Gastroesophageal sphincter (tissue), 4 donors: ENCODE measurements at regions not wholly inside any gene's neighbourhood (a gene's known extent, or its start where the extent isn't known, plus 50 kb on each side); places are given as distances from the start of the nearest gene placed in this dataset.

Experiments
- ATAC-seq: fragments of 150-250 bp; one replicate; pipeline ENCODE4 v1.9.1; 2016; ENCODE audit warnings: mild to moderate bottlenecking, moderate library complexity
- H3K27ac ChIP-seq, 4 donors: fragments of 200-600 bp; sonication (generic) in 3 of 4; 1 replicate in 3 of 4; 2 replicates in 1 of 4; pipeline ENCODE4 v1.5.1; 2016 to 2019
- H3K27me3 ChIP-seq: fragments of 200-600 bp; sonication (generic); one replicate; pipeline ENCODE4 v1.5.1; 2019
- H3K36me3 ChIP-seq, 2 donors: fragments of 200-600 bp; sonication (generic); one replicate each; pipeline ENCODE4 v1.5.1; 2019; ENCODE audit warnings: control low read depth in 1 of 2
- H3K4me1 ChIP-seq, 3 donors: fragments of 200-600 bp; sonication (generic); 1 replicate in 2 of 3; 2 replicates in 1 of 3; pipeline ENCODE4 v1.5.1; 2016 to 2019; ENCODE audit warnings: control low read depth in 2 of 3
- H3K4me3 ChIP-seq, 2 donors: fragments of 200-600 bp; sonication (generic); one replicate each; pipeline ENCODE4 v1.5.1; 2019; ENCODE audit warnings: mild to moderate bottlenecking in 1 of 2, moderate library complexity in 1 of 2
- H3K9me3 ChIP-seq, 3 donors: fragments of 200-600 bp; sonication (generic); one replicate each; pipeline ENCODE4 v1.5.1; 2017 to 2019; ENCODE audit warnings: control low read depth in 2 of 3
- EP300 ChIP-seq: sonication (generic); formaldehyde crosslinking; IDR thresholded peaks from one replicate; pipeline ENCODE4 v1.6.1; 2017; ENCODE audit warnings: antibody characterized with exemption, mild to moderate bottlenecking
- POLR2A ChIP-seq, 2 donors: fragments of 450-650 bp; IDR thresholded peaks; one replicate each; pipeline ENCODE4 v1.6.1; 2017; ENCODE audit warnings: antibody characterized with exemption in 2 of 2, mild to moderate bottlenecking in 2 of 2, moderate library complexity in 1 of 2
- POLR2AphosphoS5 ChIP-seq: sonication (generic); formaldehyde crosslinking; IDR thresholded peaks from one replicate; pipeline ENCODE4 v1.6.1; 2017; ENCODE audit warnings: antibody characterized with exemption
- WGBS, 2 donors: methylation state at CpG; one replicate each; pipeline ENCODE4 v1.1.5; 2018; ENCODE audit warnings: low coverage in 1 of 2; 5-methylcytosine and 5-hydroxymethylcytosine counted together
- TF ChIP-seq, protein P1 (sequence below), 4 experiments: fragments of 200-600 bp in 2 of 4; fragments of 450-650 bp in 2 of 4; sonication (generic) in 1 of 4; IDR thresholded peaks; one replicate each; pipeline ENCODE4 v1.5.1; 2017 to 2019; ENCODE audit warnings: antibody characterized with exemption in 4 of 4, mild to moderate bottlenecking in 2 of 4, moderate library complexity in 2 of 4

DNA sequence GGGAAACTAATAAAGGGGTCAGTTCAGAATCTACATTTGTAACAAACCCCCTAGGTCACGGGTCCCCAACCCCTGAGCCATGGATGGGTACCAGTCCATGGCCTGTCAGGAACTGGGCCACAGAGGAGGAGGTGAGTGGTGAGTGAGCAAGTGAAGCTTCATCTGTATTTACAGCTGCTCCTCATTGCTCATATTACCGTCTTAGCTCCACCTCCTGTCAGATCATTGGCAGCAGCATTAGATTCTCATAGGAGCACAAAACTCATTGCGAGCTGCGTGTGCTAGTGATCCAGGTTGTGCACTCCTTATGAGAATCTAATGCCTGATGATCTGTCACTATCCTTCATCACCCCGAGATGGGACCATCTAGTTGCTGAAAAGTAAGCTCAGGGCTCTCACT, 88.4 kb upstream of the MPP7 start:
- no peaks in the 10 kb centered on the region for H3K9me3 ChIP-seq
- no peak for TF ChIP-seq POLR2A (IDR thresholded peaks at IDR 0.05)
- TF ChIP-seq POLR2AphosphoS5 = no peak
- TF ChIP-seq, protein P1, sequence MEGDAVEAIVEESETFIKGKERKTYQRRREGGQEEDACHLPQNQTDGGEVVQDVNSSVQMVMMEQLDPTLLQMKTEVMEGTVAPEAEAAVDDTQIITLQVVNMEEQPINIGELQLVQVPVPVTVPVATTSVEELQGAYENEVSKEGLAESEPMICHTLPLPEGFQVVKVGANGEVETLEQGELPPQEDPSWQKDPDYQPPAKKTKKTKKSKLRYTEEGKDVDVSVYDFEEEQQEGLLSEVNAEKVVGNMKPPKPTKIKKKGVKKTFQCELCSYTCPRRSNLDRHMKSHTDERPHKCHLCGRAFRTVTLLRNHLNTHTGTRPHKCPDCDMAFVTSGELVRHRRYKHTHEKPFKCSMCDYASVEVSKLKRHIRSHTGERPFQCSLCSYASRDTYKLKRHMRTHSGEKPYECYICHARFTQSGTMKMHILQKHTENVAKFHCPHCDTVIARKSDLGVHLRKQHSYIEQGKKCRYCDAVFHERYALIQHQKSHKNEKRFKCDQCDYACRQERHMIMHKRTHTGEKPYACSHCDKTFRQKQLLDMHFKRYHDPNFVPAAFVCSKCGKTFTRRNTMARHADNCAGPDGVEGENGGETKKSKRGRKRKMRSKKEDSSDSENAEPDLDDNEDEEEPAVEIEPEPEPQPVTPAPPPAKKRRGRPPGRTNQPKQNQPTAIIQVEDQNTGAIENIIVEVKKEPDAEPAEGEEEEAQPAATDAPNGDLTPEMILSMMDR (IDR thresholded peaks at IDR 0.05) = no peak
- TF ChIP-seq EP300 = no peak
- no peak for ATAC-seq
- H3K27me3 ChIP-seq = no peaks in the 10 kb centered on the region
- 78 to 88% methylated on average over 5 of the region's 5 CpGs for WGBS, 2 donors
- peaks cover 0 to 6% (median 0%) of the 10 kb centered on the region in 3 donors for H3K4me1 ChIP-seq
- no peaks in the 10 kb centered on the region for H3K36me3 ChIP-seq
- no peak overlapping the region for H3K4me3 ChIP-seq
- H3K27ac ChIP-seq = no peak overlapping the region

DNA sequence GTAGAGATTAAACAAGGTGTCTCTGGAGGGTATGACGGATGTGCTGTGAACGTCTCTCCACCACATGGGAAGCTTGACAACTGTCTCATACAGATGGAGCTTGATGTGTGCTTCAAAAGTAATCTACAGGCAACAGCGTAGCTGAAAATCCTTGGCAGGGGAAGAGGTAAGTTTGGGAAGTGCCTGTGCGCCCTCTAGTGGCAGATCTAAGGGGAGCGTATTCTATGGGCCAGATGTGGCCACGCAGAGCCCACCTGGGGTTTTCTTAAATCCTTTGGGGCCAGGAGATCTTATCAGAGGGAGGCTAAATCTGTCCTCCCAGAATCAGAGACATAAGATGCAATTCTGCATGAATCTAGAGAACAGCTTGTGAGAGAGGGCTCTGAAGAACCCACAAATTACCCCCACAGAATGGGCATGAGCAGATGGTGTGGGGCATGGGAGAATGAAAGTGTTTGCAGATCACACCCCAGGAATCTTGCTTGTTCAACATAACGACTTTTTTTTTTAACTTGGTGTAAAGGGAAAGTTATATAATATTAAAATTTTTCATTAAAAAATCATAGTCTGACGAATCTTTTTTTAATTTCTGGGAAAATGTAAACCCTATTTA, 91.2 kb upstream of the MPP7 start:
- ATAC-seq = peak; percentile 67
- TF ChIP-seq, protein P1 (IDR thresholded peaks at IDR 0.05) = peak; percentile 58 to 88 (median 79)
- TF ChIP-seq POLR2AphosphoS5 = no peak
- Histone ChIP-seq H3K36me3 (no peaks in the 10 kb centered on the region), H3K27me3 (no peaks in the 10 kb centered on the region), H3K9me3 (no peaks in the 10 kb centered on the region), H3K27ac (no peak overlapping the region), H3K4me3 (no peak overlapping the region), H3K4me1 (peaks cover 0 to 6% (median 0%) of the 10 kb centered on the region in 3 donors)
- WGBS, 2 donors = 17 to 20% methylated on average over 4 to 6 of the region's 8 CpGs

DNA sequence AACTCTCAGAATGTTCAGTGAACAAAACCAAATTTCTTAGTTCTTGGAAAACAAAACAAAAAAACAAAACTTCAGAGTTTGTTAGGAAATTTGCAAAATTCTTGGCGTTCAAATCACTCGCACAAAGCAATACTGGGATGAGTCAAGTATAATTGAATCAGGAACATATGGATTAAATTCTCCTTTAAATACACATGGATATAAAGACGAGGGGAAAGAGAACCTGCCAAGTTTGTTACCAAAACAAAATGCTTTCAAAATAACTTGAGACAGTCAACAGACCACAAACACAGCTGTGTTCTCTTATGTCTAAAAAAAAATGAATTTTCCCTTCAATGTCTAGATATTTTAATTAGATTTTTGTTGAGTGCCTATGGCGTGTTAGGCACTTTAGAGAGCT, 93.5 kb upstream of the MPP7 start:
- TF ChIP-seq POLR2AphosphoS5 (no peak), EP300 (no peak), POLR2A (IDR thresholded peaks at IDR 0.05) (no peak)
- TF ChIP-seq, protein P1 (IDR thresholded peaks at IDR 0.05) = no peak
- no peaks in the 10 kb centered on the region for H3K36me3 ChIP-seq
- ATAC-seq = no peak
- peaks cover 0 to 6% (median 0%) of the 10 kb centered on the region in 3 donors for H3K4me1 ChIP-seq
- H3K27me3 ChIP-seq = no peaks in the 10 kb centered on the region
- no peaks in the 10 kb centered on the region for H3K9me3 ChIP-seq
- WGBS, 2 donors = 65 to 70% methylated on average over 4 of the region's 4 CpGs
- no peak overlapping the region for H3K4me3 ChIP-seq
- H3K27ac ChIP-seq = no peak overlapping the region

DNA sequence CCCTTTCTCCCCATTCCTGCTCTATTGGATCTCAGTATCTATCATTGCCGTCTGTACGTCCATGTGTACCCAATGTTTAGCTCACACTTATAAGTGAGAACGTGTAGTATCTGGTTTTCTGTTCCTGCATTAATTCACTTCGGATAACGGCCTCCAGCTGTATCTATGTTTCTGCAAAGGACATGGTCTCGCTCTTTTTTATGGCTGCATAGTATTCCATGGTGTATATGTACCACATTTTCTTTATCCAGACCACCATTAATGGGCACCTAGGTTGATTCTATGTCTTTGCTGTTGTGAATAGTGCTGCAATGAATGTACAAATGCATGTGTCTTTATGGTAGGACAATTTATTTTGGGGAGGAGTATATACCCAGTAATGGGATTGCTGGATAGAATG, 94.4 kb upstream of the MPP7 start:
- no peaks in the 10 kb centered on the region for H3K27me3 ChIP-seq
- ATAC-seq = no peak
- TF ChIP-seq POLR2AphosphoS5 = no peak
- TF ChIP-seq, protein P1 (IDR thresholded peaks at IDR 0.05) = no peak
- TF ChIP-seq POLR2A (IDR thresholded peaks at IDR 0.05) = no peak
- no peak for TF ChIP-seq EP300
- H3K4me1 ChIP-seq = peaks cover 0 to 6% (median 0%) of the 10 kb centered on the region in 3 donors
- no peaks in the 10 kb centered on the region for H3K36me3 ChIP-seq
- no peak overlapping the region for H3K4me3 ChIP-seq
- H3K9me3 ChIP-seq = no peaks in the 10 kb centered on the region
- H3K27ac ChIP-seq = no peak overlapping the region
- 91 to 95% methylated on average over 6 of the region's 6 CpGs for WGBS, 2 donors

DNA sequence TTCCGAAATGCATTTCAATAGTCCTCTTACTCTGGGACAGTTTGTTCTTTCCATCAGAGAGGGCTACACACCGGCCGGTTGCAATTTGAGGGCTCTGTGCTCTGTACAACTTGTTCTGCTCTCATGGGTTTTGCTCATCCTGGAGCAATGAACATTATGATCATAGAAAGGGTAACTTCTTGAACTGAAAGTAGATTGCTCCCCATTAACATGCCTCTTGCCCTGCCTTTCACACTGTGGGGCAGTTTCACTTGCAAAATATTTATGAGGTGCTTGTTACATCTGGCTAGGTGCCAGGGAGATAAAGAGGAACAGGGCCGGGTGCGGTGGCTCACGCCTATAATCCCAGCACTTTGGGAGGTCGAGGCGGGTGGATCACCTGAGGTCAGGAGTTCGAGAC, 97.3 kb upstream of the MPP7 start:
- no peaks in the 10 kb centered on the region for H3K36me3 ChIP-seq
- H3K4me1 ChIP-seq = no peaks in the 10 kb centered on the region
- no peaks in the 10 kb centered on the region for H3K27me3 ChIP-seq
- H3K27ac ChIP-seq = no peak overlapping the region
- H3K9me3 ChIP-seq = no peaks in the 10 kb centered on the region
- ATAC-seq = no peak
- TF ChIP-seq POLR2A (IDR thresholded peaks at IDR 0.05) = no peak
- no peak for TF ChIP-seq POLR2AphosphoS5
- no peak for TF ChIP-seq EP300
- TF ChIP-seq, protein P1 (IDR thresholded peaks at IDR 0.05) = no peak
- H3K4me3 ChIP-seq = no peak overlapping the region
- 78 to 94% methylated on average over 2 to 3 of the region's 9 CpGs for WGBS, 2 donors
